HFFc6 (cell line): ENCODE measurements at regions not wholly inside any gene's neighbourhood (a gene's known extent, or its start where the extent isn't known, plus 50 kb on each side); places are given as distances from the start of the nearest gene placed in this dataset.

Experiments used
- DNase-seq: peaks from one replicate; pipeline ENCODE4 v3.0.0-alpha.2; 2018
- H3K27ac Mint-ChIP-seq: 2 replicates; pipeline ENCODE4 v1.8.0; 2020; ENCODE audit warnings: mild to moderate bottlenecking, mixed read lengths
- H3K27me3 Mint-ChIP-seq: 2 replicates; pipeline ENCODE4 v1.8.0; 2021; ENCODE audit warnings: mild to moderate bottlenecking, moderate library complexity, mixed read lengths; ENCODE audit not compliant: insufficient read depth
- H3K36me3 Mint-ChIP-seq: 2 replicates; pipeline ENCODE4 v1.8.0; 2021; ENCODE audit warnings: low read depth, mixed read lengths
- H3K4me1 Mint-ChIP-seq: 2 replicates; pipeline ENCODE4 v1.8.0; 2020; ENCODE audit warnings: low read depth, mixed read lengths
- H3K4me3 Mint-ChIP-seq: 2 replicates; pipeline ENCODE4 v1.8.0; 2020; ENCODE audit warnings: mild to moderate bottlenecking, moderate library complexity, mixed read lengths
- H3K9me3 Mint-ChIP-seq: 2 replicates; pipeline ENCODE4 v1.8.0; 2020; ENCODE audit warnings: mild to moderate bottlenecking, mixed read lengths
- CTCF ChIP-seq: fragments of 200-600 bp; sonication (generic); IDR thresholded peaks from 2 replicates; pipeline ENCODE4 v1.5.0; 2021; ENCODE audit warnings: antibody characterized with exemption, mild to moderate bottlenecking

GRCh38 chr9:18182636-18183035, 291.3 kb upstream of the ADAMTSL1 start:
- H3K9me3 Mint-ChIP-seq: no peaks in the 10 kb centered on the region
- no peak for TF ChIP-seq CTCF
- no peak overlapping the region for H3K27ac Mint-ChIP-seq
- no peaks in the 10 kb centered on the region for H3K4me1 Mint-ChIP-seq
- no peaks in the 10 kb centered on the region for H3K36me3 Mint-ChIP-seq
- no peak for DNase-seq
- no peaks in the 10 kb centered on the region; the same call in 1 of the 2 replicates for H3K27me3 Mint-ChIP-seq
- no peak overlapping the region for H3K4me3 Mint-ChIP-seq

- peaks cover 3% of the 10 kb centered on the region for H3K27me3 Mint-ChIP-seq
- no peak for TF ChIP-seq CTCF
- no peak overlapping the region for H3K27ac Mint-ChIP-seq
- H3K36me3 Mint-ChIP-seq: no peaks in the 10 kb centered on the region
- no peak overlapping the region for H3K4me3 Mint-ChIP-seq
- H3K4me1 Mint-ChIP-seq: no peaks in the 10 kb centered on the region
- DNase-seq: no peak
- no peaks in the 10 kb centered on the region for H3K9me3 Mint-ChIP-seq
Observed at GRCh38 chr9:18183974-18184373, 290.0 kb upstream of the ADAMTSL1 start.

GRCh38 chr9:18184401-18184800, 289.6 kb upstream of the ADAMTSL1 start:
- Mint-ChIP-seq H3K27ac (no peak overlapping the region), H3K4me3 (no peak overlapping the region), H3K27me3 (peaks cover 3% of the 10 kb centered on the region), H3K36me3 (no peaks in the 10 kb centered on the region), H3K9me3 (no peaks in the 10 kb centered on the region), H3K4me1 (no peaks in the 10 kb centered on the region)
- no peak for DNase-seq
- TF ChIP-seq CTCF: no peak

GRCh38 chr9:18185196-18185595, 288.8 kb upstream of the ADAMTSL1 start:
- no peaks in the 10 kb centered on the region for H3K36me3 Mint-ChIP-seq
- no peaks in the 10 kb centered on the region for H3K4me1 Mint-ChIP-seq
- peaks cover 3% of the 10 kb centered on the region for H3K27me3 Mint-ChIP-seq
- TF ChIP-seq CTCF: no peak
- no peak for DNase-seq
- H3K4me3 Mint-ChIP-seq: no peak overlapping the region
- no peaks in the 10 kb centered on the region for H3K9me3 Mint-ChIP-seq
- H3K27ac Mint-ChIP-seq: no peak overlapping the region

GRCh38 chr9:18188971-18189370, 285.0 kb upstream of the ADAMTSL1 start:
- TF ChIP-seq CTCF: no peak
- Mint-ChIP-seq H3K9me3 (no peaks in the 10 kb centered on the region), H3K36me3 (no peaks in the 10 kb centered on the region), H3K4me1 (no peaks in the 10 kb centered on the region), H3K27ac (no peak overlapping the region), H3K27me3 (peaks cover 3% of the 10 kb centered on the region), H3K4me3 (no peak overlapping the region)
- no peak for DNase-seq
